ENCODE measurements at regions not wholly inside any gene's neighbourhood (a gene's known extent, or its start where the extent isn't known, plus 50 kb on each side); places are given as distances from the start of the nearest gene placed in this dataset.

- no peak for DNase-seq
Measured at GRCh38 chr18:45231617-45232016, 383.7 kb upstream of the SLC14A2 start.

- no peak for DNase-seq
Measured at GRCh38 chr18:45232061-45232460, 383.2 kb upstream of the SLC14A2 start.

- no peak for DNase-seq
Measured at GRCh38 chr18:45236676-45237075, 378.6 kb upstream of the SLC14A2 start.

GRCh38 chr18:45237343-45238098 is 377.8 kb upstream of the SLC14A2 start:
- no peak for DNase-seq

- DNase-seq, result no peak
Measured at GRCh38 chr18:45241271-45241670, 374.0 kb upstream of the SLC14A2 start.

GRCh38 chr18:45241982-45242565 is 373.2 kb upstream of the SLC14A2 start:
- no peak for DNase-seq

GRCh38 chr18:45243340-45244110 is 371.8 kb upstream of the SLC14A2 start:
- no peak for DNase-seq

GRCh38 chr18:45245091-45245511 is 370.2 kb upstream of the SLC14A2 start:
- no peak for DNase-seq

GRCh38 chr18:45248240-45248903 is 366.9 kb upstream of the SLC14A2 start:
- DNase-seq, result no peak

GRCh38 chr18:45249246-45249661 is 366.0 kb upstream of the SLC14A2 start:
- no peak for DNase-seq

GRCh38 chr18:45250479-45250878 is 364.8 kb upstream of the SLC14A2 start:
- DNase-seq, result no peak

GRCh38 chr18:45251236-45251635 is 364.0 kb upstream of the SLC14A2 start:
- no peak for DNase-seq

- DNase-seq, result no peak
Measured at GRCh38 chr18:45252474-45252873, 362.8 kb upstream of the SLC14A2 start.

GRCh38 chr18:45253056-45253565 is 362.2 kb upstream of the SLC14A2 start:
- DNase-seq, result no peak

- no peak for DNase-seq
Measured at GRCh38 chr18:45253973-45254708, 361.1 kb upstream of the SLC14A2 start.

- DNase-seq, result no peak
Measured at GRCh38 chr18:45254709-45255082, 360.6 kb upstream of the SLC14A2 start.

- no peak for DNase-seq
Measured at GRCh38 chr18:45255197-45255890, 359.9 kb upstream of the SLC14A2 start.

- DNase-seq, result no peak
Measured at GRCh38 chr18:45260125-45260524, 355.2 kb upstream of the SLC14A2 start.

- no peak for DNase-seq
Measured at GRCh38 chr18:45266023-45266422, 349.3 kb upstream of the SLC14A2 start.

- DNase-seq, result no peak
Measured at GRCh38 chr18:45267622-45268021, 347.7 kb upstream of the SLC14A2 start.

GRCh38 chr18:45268583-45268982 is 346.7 kb upstream of the SLC14A2 start:
- DNase-seq, result no peak

- no peak for DNase-seq
Measured at GRCh38 chr18:45270289-45270771, 344.9 kb upstream of the SLC14A2 start.

Data from stimulated activated CD4-positive, alpha-beta T cell treated with anti-CD3 and anti-CD28 coated beads, Interleukin-4, amount 100 ng/mL, for 1 hour (primary cell).